Nephron (organoid): ENCODE measurements at regions not wholly inside any gene's neighbourhood (a gene's known extent, or its start where the extent isn't known, plus 50 kb on each side); places are given as distances from the start of the nearest gene placed in this dataset.
A peak's percentile ranks its signal among the peaks of the same experiment; 100 is the strongest.

Experiments
- H3K27ac Mint-ChIP-seq, 3 experiments: 2 replicates each; pipeline ENCODE4 v1.8.0; 2020; ENCODE audit warnings: mixed read lengths in 3 of 3, mild to moderate bottlenecking in 2 of 3, moderate library complexity in 1 of 3
- H3K27me3 Mint-ChIP-seq: 2 replicates; pipeline ENCODE4 v1.8.0; 2021; ENCODE audit warnings: low read depth, mild to moderate bottlenecking, moderate library complexity, mixed read lengths
- H3K36me3 Mint-ChIP-seq: 2 replicates; pipeline ENCODE4 v1.8.0; 2020; ENCODE audit warnings: low read depth, mixed read lengths
- H3K4me1 Mint-ChIP-seq: 2 replicates; pipeline ENCODE4 v1.8.0; 2020; ENCODE audit warnings: mixed read lengths
- H3K4me3 Mint-ChIP-seq, 3 experiments: 2 replicates each; pipeline ENCODE4 v1.8.0; 2020; ENCODE audit warnings: mild to moderate bottlenecking in 3 of 3, mixed read lengths in 3 of 3, moderate library complexity in 2 of 3
- H3K9me3 Mint-ChIP-seq: 2 replicates; pipeline ENCODE4 v1.8.0; 2020; ENCODE audit warnings: mixed read lengths
- CTCF ChIP-seq, 3 experiments: fragments of 200-600 bp; sonication (generic); IDR thresholded peaks; one replicate each; pipeline ENCODE4 v1.5.0; 2021; ENCODE audit warnings: antibody characterized with exemption in 3 of 3; ENCODE audit not compliant: unreplicated experiment in 3 of 3

- Mint-ChIP-seq H3K27me3 (no peaks in the 10 kb centered on the region), H3K4me3 (no peak overlapping the region), H3K27ac (no peak overlapping the region), H3K4me1 (no peaks in the 10 kb centered on the region), H3K9me3 (no peaks in the 10 kb centered on the region), H3K36me3 (no peaks in the 10 kb centered on the region)
- no peak for TF ChIP-seq CTCF (IDR thresholded peaks at IDR 0.05; ENCODE audit: unreplicated experiment in 3 of 3)
Measured at GRCh38 chr18:68445668-68446426, 269.1 kb downstream of the TMX3 start.

DNA sequence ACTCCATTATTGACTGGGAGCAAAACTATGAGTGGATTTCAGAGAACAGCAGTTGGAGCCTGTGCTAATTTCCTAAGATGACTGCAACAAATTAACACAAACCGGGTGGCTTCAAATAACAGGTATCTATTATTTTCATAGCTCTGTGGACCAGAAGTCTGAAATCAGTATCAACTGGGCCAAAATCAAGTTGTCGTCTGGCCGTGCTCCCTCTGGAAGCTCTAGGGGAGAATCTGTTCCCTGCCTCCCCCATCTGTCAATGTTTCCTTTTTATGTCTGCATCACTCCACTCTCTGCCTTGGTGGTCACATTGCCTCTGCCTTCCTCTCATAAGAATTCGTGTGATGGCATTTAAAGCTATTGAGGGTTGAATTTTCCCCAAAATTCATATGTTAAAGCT lies 269.8 kb downstream of the TMX3 start:
- H3K4me3 Mint-ChIP-seq, result no peak overlapping the region
- H3K27me3 Mint-ChIP-seq, result no peaks in the 10 kb centered on the region
- no peak for TF ChIP-seq CTCF (IDR thresholded peaks at IDR 0.05; ENCODE audit: unreplicated experiment in 3 of 3)
- no peak overlapping the region for H3K27ac Mint-ChIP-seq
- H3K36me3 Mint-ChIP-seq, result no peaks in the 10 kb centered on the region
- H3K9me3 Mint-ChIP-seq, result no peaks in the 10 kb centered on the region
- no peaks in the 10 kb centered on the region for H3K4me1 Mint-ChIP-seq

- Mint-ChIP-seq H3K36me3 (no peaks in the 10 kb centered on the region), H3K27ac (no peak overlapping the region), H3K9me3 (peaks cover 6% of the 10 kb centered on the region), H3K4me3 (no peak overlapping the region), H3K27me3 (no peaks in the 10 kb centered on the region), H3K4me1 (peaks cover 13% of the 10 kb centered on the region)
- TF ChIP-seq CTCF (IDR thresholded peaks at IDR 0.05; ENCODE audit: unreplicated experiment in 3 of 3), result no peak
Measured at GRCh38 chr18:68441241-68441640, 273.7 kb downstream of the TMX3 start.

DNA sequence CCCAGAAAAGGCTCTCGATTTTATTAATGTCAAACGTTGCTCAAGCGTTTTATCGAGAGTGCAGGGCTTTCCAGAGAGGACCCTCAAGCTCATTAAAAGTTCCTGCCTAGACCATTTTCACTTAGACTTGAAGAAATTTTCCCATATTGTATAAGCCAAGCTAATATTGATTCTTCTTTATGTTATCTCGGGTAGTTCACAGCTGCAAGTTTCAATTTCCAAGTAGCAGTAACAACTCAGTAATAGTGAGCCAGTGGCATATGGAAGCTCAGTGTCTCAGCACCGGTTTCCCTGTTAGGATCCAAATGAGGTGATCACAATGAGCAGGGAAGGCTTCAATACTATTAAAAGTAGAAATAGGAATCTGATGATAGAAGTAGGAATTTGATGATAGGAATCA lies 274.5 kb downstream of the TMX3 start:
- H3K36me3 Mint-ChIP-seq, result no peaks in the 10 kb centered on the region
- TF ChIP-seq CTCF (IDR thresholded peaks at IDR 0.05; ENCODE audit: unreplicated experiment in 3 of 3), result no peak

GRCh38 chr18:68439642-68440041 lies 275.3 kb downstream of the TMX3 start:
- H3K4me3 Mint-ChIP-seq, result no peak overlapping the region
- H3K36me3 Mint-ChIP-seq, result no peaks in the 10 kb centered on the region
- no peak for TF ChIP-seq CTCF (IDR thresholded peaks at IDR 0.05; ENCODE audit: unreplicated experiment in 3 of 3)
- H3K4me1 Mint-ChIP-seq, result peaks cover 13% of the 10 kb centered on the region
- peaks cover 6% of the 10 kb centered on the region for H3K9me3 Mint-ChIP-seq
- H3K27ac Mint-ChIP-seq, result peak overlapping the region in 1 of 3 experiments; percentile 22
- no peaks in the 10 kb centered on the region for H3K27me3 Mint-ChIP-seq

More for the DNA sequence above, 274.5 kb downstream of the TMX3 start:
- Mint-ChIP-seq H3K4me3 (no peak overlapping the region), H3K27ac (no peak overlapping the region), H3K4me1 (peaks cover 13% of the 10 kb centered on the region), H3K9me3 (peaks cover 6% of the 10 kb centered on the region), H3K27me3 (no peaks in the 10 kb centered on the region)

DNA sequence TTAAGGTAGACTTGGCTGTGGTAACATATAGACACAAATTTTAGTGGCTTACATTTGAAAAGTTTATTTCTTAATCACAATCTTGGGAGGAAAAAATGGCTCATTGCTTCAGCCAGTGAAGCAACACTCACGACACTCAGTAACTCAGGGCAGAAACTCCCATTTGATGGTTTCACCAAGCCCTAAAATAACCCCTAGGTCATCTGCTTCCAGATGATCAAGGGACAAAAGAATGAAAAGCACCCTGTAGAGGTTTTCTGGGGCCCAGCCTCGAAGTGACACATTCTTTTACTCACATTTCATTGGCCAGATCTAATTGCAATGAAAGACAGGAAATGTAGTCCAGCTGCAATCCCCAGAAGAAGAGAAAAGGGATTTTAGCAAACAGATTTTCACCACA lies 275.9 kb downstream of the TMX3 start:
- H3K9me3 Mint-ChIP-seq, result peaks cover 6% of the 10 kb centered on the region
- no peaks in the 10 kb centered on the region for H3K27me3 Mint-ChIP-seq
- H3K4me3 Mint-ChIP-seq, result no peak overlapping the region
- H3K36me3 Mint-ChIP-seq, result no peaks in the 10 kb centered on the region
- H3K4me1 Mint-ChIP-seq, result peaks cover 13% of the 10 kb centered on the region
- peak overlapping the region in 1 of 3 experiments; percentile 22 for H3K27ac Mint-ChIP-seq
- TF ChIP-seq CTCF (IDR thresholded peaks at IDR 0.05; ENCODE audit: unreplicated experiment in 3 of 3), result no peak
